ENCODE measurements at regions not wholly inside any gene's neighbourhood (a gene's known extent, or its start where the extent isn't known, plus 50 kb on each side); places are given as distances from the start of the nearest gene placed in this dataset.

DNA sequence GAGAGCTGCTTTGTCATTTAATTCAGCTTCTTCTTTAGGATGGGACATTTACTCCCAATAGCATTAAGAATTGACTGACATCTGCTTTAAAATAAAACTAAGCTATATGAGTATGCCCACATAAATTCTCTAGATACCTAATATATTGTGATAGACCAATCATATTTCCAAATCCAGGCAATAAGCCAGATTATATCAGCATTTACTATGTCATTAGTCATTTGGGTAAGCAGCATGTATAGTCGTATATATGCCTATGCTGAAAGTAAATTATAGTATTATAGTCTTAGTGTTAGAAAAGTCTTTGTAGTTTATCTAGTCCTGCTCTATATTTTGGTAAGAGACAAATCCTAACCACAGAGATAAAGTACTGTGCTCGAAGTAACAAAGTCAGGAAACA, 958.1 kb downstream of the KCNJ2 start:
- H3K4me3 ChIP-seq (ENCODE audit: low read depth in 1 of 3, low read length in 3 of 3): no peak overlapping the region
- no peaks in the 10 kb centered on the region for H3K4me1 ChIP-seq (ENCODE audit: control insufficient read depth in 3 of 3, insufficient read depth in 2 of 3, low read depth in 1 of 3, low read length in 2 of 3)
- FAIRE-seq (no peak), DNase-seq (no peak)
- no peak overlapping the region for H3K27ac ChIP-seq (ENCODE audit: low read depth in 1 of 3, low read length in 2 of 3)
- H3K27me3 ChIP-seq (ENCODE audit: control insufficient read depth in 3 of 3, insufficient read depth in 3 of 3, low read length in 3 of 3): no peaks in the 10 kb centered on the region
- no peaks in the 10 kb centered on the region for H3K36me3 ChIP-seq (ENCODE audit: control insufficient read depth in 3 of 3, insufficient read depth in 2 of 3, low read depth in 1 of 3, low read length in 3 of 3)
- H3K9me3 ChIP-seq (ENCODE audit: control insufficient read depth in 2 of 2, insufficient read depth in 1 of 2, low read depth in 1 of 2, low read length in 1 of 2): no peaks in the 10 kb centered on the region
- 37 to 67% (median 56%) methylated on average over 2 of the region's 2 CpGs for WGBS, 3 donors

DNA sequence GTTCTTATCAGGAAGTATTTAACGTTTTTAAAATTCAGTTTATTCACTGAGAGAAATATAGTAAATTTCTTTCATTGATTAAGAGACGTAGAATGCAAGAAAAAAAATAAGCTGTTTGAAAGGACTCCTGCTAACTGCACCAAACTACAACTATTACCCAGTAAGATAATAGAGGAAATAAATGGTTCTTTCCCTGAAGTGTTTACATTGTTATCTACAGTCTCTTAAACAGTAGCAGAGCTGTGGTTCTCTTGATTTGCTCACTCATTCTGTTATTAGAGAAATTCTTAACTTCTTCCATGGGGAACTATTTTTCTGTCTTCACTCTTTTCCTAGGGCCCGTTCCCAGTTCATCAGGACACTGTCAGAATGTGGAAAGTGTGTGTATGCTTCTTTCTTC, 973.0 kb downstream of the KCNJ2 start:
- Histone ChIP-seq H3K27me3 (ENCODE audit: control insufficient read depth in 3 of 3, insufficient read depth in 3 of 3, low read length in 3 of 3) (no peaks in the 10 kb centered on the region), H3K4me3 (ENCODE audit: low read depth in 1 of 3, low read length in 3 of 3) (no peak overlapping the region), H3K36me3 (ENCODE audit: control insufficient read depth in 3 of 3, insufficient read depth in 2 of 3, low read depth in 1 of 3, low read length in 3 of 3) (no peaks in the 10 kb centered on the region), H3K4me1 (ENCODE audit: control insufficient read depth in 3 of 3, insufficient read depth in 2 of 3, low read depth in 1 of 3, low read length in 2 of 3) (peaks cover 0 to 2% (median 0%) of the 10 kb centered on the region in 3 donors), H3K27ac (ENCODE audit: low read depth in 1 of 3, low read length in 2 of 3) (no peak overlapping the region), H3K9me3 (ENCODE audit: control insufficient read depth in 2 of 2, insufficient read depth in 1 of 2, low read depth in 1 of 2, low read length in 1 of 2) (peaks cover 0 to 3% of the 10 kb centered on the region in 2 donors)
- FAIRE-seq (no peak), DNase-seq (no peak)
- 6 to 21% (median 20%) methylated on average over 3 of the region's 3 CpGs for WGBS, 3 donors

DNA sequence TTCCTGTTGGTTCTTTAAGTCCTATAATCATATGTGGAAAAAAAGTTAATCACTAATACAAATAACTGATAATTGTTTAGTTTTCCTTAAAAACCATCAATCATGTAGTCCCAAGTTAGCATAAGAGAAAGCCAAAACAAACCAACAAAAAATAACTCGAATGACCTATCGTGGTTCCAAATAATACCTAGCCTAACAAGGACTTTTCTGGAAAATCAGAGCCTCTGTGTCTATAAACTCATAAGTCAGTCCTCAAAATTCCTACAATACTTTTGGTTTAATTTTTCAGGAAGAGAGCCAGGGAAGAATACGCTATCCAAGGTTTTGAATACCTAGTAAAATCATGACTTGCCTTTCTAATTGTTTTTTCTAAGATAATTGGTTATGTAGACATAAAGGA, 975.3 kb upstream of the SOX9 start:
- Histone ChIP-seq H3K36me3 (ENCODE audit: control insufficient read depth in 3 of 3, insufficient read depth in 2 of 3, low read depth in 1 of 3, low read length in 3 of 3) (no peaks in the 10 kb centered on the region), H3K4me3 (ENCODE audit: low read depth in 1 of 3, low read length in 3 of 3) (no peak overlapping the region), H3K9me3 (ENCODE audit: control insufficient read depth in 2 of 2, insufficient read depth in 1 of 2, low read depth in 1 of 2, low read length in 1 of 2) (no peaks in the 10 kb centered on the region), H3K27me3 (ENCODE audit: control insufficient read depth in 3 of 3, insufficient read depth in 3 of 3, low read length in 3 of 3) (no peaks in the 10 kb centered on the region), H3K4me1 (ENCODE audit: control insufficient read depth in 3 of 3, insufficient read depth in 2 of 3, low read depth in 1 of 3, low read length in 2 of 3) (peaks cover 0 to 2% (median 0%) of the 10 kb centered on the region in 3 donors), H3K27ac (ENCODE audit: low read depth in 1 of 3, low read length in 2 of 3) (no peak overlapping the region)
- DNase-seq (no peak), FAIRE-seq (no peak)
- WGBS, 3 donors: 85 to 93% (median 87%) methylated on average over 3 of the region's 3 CpGs

DNA sequence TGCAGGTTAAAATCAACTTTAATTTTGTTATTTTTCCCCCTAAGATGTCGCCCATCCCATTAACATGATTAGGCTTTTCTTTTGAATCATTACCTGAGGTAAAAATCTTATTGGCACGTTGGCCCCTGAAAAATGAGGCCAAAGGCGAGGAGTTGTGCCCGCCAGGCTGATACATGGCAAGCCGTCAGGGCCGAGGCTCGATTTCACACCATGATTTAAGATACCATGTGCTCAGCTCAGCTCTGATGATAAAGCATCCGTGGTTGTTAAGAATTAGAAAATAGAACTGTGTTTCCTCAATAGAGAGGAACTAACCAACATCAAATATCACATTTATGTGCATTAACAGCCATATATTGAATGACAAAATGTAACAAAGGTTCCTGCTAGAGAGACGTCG, 972.9 kb upstream of the SOX9 start:
- FAIRE-seq (no peak), DNase-seq (no peak)
- Histone ChIP-seq H3K27ac (ENCODE audit: low read depth in 1 of 3, low read length in 2 of 3) (no peak overlapping the region), H3K4me3 (ENCODE audit: low read depth in 1 of 3, low read length in 3 of 3) (no peak overlapping the region), H3K9me3 (ENCODE audit: control insufficient read depth in 2 of 2, insufficient read depth in 1 of 2, low read depth in 1 of 2, low read length in 1 of 2) (no peaks in the 10 kb centered on the region), H3K36me3 (ENCODE audit: control insufficient read depth in 3 of 3, insufficient read depth in 2 of 3, low read depth in 1 of 3, low read length in 3 of 3) (no peaks in the 10 kb centered on the region), H3K4me1 (ENCODE audit: control insufficient read depth in 3 of 3, insufficient read depth in 2 of 3, low read depth in 1 of 3, low read length in 2 of 3) (no peaks in the 10 kb centered on the region), H3K27me3 (ENCODE audit: control insufficient read depth in 3 of 3, insufficient read depth in 3 of 3, low read length in 3 of 3) (no peaks in the 10 kb centered on the region)
- 82 to 88% (median 84%) methylated on average over 10 of the region's 10 CpGs for WGBS, 3 donors

DNA sequence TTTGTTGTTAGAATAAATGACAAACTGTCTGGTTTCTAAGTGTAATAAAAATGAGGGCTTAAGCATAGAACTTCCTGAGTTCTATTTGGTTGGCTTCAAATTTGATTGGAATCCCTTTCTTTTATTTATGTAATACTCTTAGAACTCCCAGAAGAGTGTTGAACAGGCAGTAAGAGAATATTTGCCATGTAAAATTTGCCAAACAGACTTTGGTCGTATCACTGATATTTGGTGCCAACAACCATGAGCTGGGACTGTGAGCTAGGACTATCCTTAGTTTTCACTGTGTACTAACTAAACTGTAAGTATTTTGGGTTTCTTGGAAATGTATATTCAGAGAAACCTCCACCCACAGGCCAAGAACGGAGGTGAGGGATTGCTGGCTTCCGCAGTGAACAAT, 971.2 kb upstream of the SOX9 start:
- Histone ChIP-seq H3K36me3 (ENCODE audit: control insufficient read depth in 3 of 3, insufficient read depth in 2 of 3, low read depth in 1 of 3, low read length in 3 of 3) (no peaks in the 10 kb centered on the region), H3K27ac (ENCODE audit: low read depth in 1 of 3, low read length in 2 of 3) (no peak overlapping the region), H3K9me3 (ENCODE audit: control insufficient read depth in 2 of 2, insufficient read depth in 1 of 2, low read depth in 1 of 2, low read length in 1 of 2) (no peaks in the 10 kb centered on the region), H3K27me3 (ENCODE audit: control insufficient read depth in 3 of 3, insufficient read depth in 3 of 3, low read length in 3 of 3) (no peaks in the 10 kb centered on the region), H3K4me3 (ENCODE audit: low read depth in 1 of 3, low read length in 3 of 3) (no peak overlapping the region), H3K4me1 (ENCODE audit: control insufficient read depth in 3 of 3, insufficient read depth in 2 of 3, low read depth in 1 of 3, low read length in 2 of 3) (no peaks in the 10 kb centered on the region)
- WGBS, 3 donors: 63 to 85% (median 78%) methylated on average over 3 of the region's 3 CpGs
- DNase-seq (no peak), FAIRE-seq (no peak)

DNA sequence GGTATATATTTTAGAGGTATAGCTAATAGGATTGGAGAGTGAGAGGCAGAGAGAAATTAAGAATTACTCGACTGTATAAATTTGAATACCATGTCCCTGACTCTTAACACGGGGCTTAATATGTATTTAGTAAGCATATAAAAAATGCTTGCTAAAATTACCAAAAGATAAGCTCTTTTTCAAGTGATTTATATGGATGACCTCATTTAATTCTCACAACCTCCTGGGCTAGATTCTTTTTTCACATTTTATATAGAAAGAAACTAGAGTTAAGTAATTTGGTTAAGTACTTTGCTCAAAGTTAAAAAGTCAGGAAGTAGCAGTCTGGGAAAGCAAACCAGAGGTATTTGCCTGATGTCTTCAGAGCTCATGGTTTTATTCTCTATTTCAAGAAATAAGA, 963.5 kb upstream of the SOX9 start:
- Histone ChIP-seq H3K27me3 (ENCODE audit: control insufficient read depth in 3 of 3, insufficient read depth in 3 of 3, low read length in 3 of 3) (peaks cover 0 to 2% (median 0%) of the 10 kb centered on the region in 3 donors), H3K4me3 (ENCODE audit: low read depth in 1 of 3, low read length in 3 of 3) (no peak overlapping the region), H3K4me1 (ENCODE audit: control insufficient read depth in 3 of 3, insufficient read depth in 2 of 3, low read depth in 1 of 3, low read length in 2 of 3) (no peaks in the 10 kb centered on the region), H3K36me3 (ENCODE audit: control insufficient read depth in 3 of 3, insufficient read depth in 2 of 3, low read depth in 1 of 3, low read length in 3 of 3) (no peaks in the 10 kb centered on the region), H3K27ac (ENCODE audit: low read depth in 1 of 3, low read length in 2 of 3) (no peak overlapping the region), H3K9me3 (ENCODE audit: control insufficient read depth in 2 of 2, insufficient read depth in 1 of 2, low read depth in 1 of 2, low read length in 1 of 2) (no peaks in the 10 kb centered on the region)
- 67 to 86% (median 82%) methylated on average over 2 of the region's 2 CpGs for WGBS, 3 donors
- FAIRE-seq (no peak), DNase-seq (no peak)

DNA sequence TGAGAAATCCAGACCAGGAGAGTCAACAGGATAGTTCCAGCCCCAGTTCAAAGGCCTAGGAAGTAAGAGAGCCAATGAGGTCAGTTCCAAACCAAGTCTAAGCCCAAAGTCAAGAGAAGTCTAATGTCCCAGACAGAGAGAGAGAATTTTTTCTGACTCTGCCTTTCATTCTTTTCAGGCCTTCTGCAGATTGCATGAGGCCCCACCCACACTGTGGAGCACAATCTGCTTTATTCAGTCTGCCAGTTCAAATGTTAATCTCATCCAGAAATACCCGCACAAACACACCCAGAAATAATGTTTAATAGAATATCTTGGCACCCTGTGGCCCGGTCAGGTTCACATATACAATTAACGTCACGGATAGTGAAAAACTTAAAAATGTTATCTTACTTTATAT, 962.4 kb upstream of the SOX9 start:
- Histone ChIP-seq H3K4me3 (ENCODE audit: low read depth in 1 of 3, low read length in 3 of 3) (no peak overlapping the region), H3K27me3 (ENCODE audit: control insufficient read depth in 3 of 3, insufficient read depth in 3 of 3, low read length in 3 of 3) (peaks cover 0 to 2% (median 0%) of the 10 kb centered on the region in 3 donors), H3K27ac (ENCODE audit: low read depth in 1 of 3, low read length in 2 of 3) (no peak overlapping the region), H3K9me3 (ENCODE audit: control insufficient read depth in 2 of 2, insufficient read depth in 1 of 2, low read depth in 1 of 2, low read length in 1 of 2) (no peaks in the 10 kb centered on the region), H3K4me1 (ENCODE audit: control insufficient read depth in 3 of 3, insufficient read depth in 2 of 3, low read depth in 1 of 3, low read length in 2 of 3) (no peaks in the 10 kb centered on the region), H3K36me3 (ENCODE audit: control insufficient read depth in 3 of 3, insufficient read depth in 2 of 3, low read depth in 1 of 3, low read length in 3 of 3) (no peaks in the 10 kb centered on the region)
- 22 to 71% (median 45%) methylated on average over 4 of the region's 4 CpGs for WGBS, 3 donors
- DNase-seq: no peak
- no peak for FAIRE-seq

DNA sequence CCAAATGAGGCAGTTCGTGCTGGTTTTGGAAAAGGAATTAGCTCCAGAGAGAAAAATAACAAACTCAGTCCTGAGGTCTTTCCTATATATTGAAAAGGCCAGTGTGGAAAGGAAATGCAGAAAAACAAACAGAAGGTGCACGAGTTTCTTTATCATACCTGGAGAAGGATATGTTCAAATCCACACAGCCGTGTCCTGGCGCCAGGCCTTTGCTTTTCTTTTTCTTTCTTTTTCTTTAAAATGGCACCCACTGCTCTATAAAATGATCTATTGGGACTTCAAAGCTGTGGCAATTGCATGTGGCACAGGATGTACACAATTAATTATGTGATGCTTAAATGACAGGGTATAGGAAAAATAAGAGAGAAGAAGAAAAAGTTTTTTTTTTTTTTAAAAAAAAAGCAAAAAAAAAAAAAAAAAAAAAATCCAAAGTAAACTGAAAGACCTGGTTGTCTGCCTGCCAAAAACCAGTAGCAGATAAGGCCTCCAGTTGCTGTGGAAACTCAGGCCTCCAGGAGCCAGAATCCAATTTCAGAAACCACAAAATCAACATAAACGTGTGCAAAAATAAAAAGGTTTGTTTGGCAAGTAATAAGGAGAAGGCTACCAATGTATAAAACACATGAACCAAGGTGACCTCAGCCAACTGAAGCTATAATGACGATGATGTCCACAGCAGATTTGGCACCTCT, 957.6 kb upstream of the SOX9 start:
- 23 to 54% (median 33%) methylated on average over 6 of the region's 6 CpGs for WGBS, 3 donors
- Histone ChIP-seq H3K4me1 (ENCODE audit: control insufficient read depth in 3 of 3, insufficient read depth in 2 of 3, low read depth in 1 of 3, low read length in 2 of 3) (no peaks in the 10 kb centered on the region), H3K27ac (ENCODE audit: low read depth in 1 of 3, low read length in 2 of 3) (no peak overlapping the region), H3K36me3 (ENCODE audit: control insufficient read depth in 3 of 3, insufficient read depth in 2 of 3, low read depth in 1 of 3, low read length in 3 of 3) (no peaks in the 10 kb centered on the region), H3K9me3 (ENCODE audit: control insufficient read depth in 2 of 2, insufficient read depth in 1 of 2, low read depth in 1 of 2, low read length in 1 of 2) (no peaks in the 10 kb centered on the region), H3K27me3 (ENCODE audit: control insufficient read depth in 3 of 3, insufficient read depth in 3 of 3, low read length in 3 of 3) (no peaks in the 10 kb centered on the region), H3K4me3 (ENCODE audit: low read depth in 1 of 3, low read length in 3 of 3) (no peak overlapping the region)
- FAIRE-seq (no peak), DNase-seq (peak; percentile 5 to 25)

DNA sequence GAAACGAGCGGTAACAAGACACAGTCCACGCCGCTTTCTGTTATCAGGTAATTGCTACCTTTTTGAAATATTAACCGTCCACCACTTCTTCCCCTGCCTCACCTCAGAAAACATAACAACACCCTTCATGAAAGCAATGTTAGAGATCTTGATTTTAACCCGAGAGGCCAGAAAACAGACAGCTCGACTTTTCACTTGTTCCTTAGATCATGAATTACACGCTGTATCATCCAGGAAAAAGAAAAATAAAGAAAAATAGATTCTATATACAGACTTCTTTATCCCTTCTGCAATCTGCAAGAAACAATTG, 957.1 kb upstream of the SOX9 start:
- FAIRE-seq (no peak), DNase-seq (no peak)
- no peaks in the 10 kb centered on the region for H3K9me3 ChIP-seq (ENCODE audit: control insufficient read depth in 2 of 2, insufficient read depth in 1 of 2, low read depth in 1 of 2, low read length in 1 of 2)
- WGBS, 3 donors: 17 to 62% (median 42%) methylated on average over 8 of the region's 8 CpGs
- H3K27me3 ChIP-seq (ENCODE audit: control insufficient read depth in 3 of 3, insufficient read depth in 3 of 3, low read length in 3 of 3): no peaks in the 10 kb centered on the region
- H3K4me3 ChIP-seq (ENCODE audit: low read depth in 1 of 3, low read length in 3 of 3): no peak overlapping the region
- no peak overlapping the region for H3K27ac ChIP-seq (ENCODE audit: low read depth in 1 of 3, low read length in 2 of 3)
- no peaks in the 10 kb centered on the region for H3K36me3 ChIP-seq (ENCODE audit: control insufficient read depth in 3 of 3, insufficient read depth in 2 of 3, low read depth in 1 of 3, low read length in 3 of 3)
- H3K4me1 ChIP-seq (ENCODE audit: control insufficient read depth in 3 of 3, insufficient read depth in 2 of 3, low read depth in 1 of 3, low read length in 2 of 3): no peaks in the 10 kb centered on the region
